Choroid plexus epithelial cell (primary cell): ENCODE measurements at regions not wholly inside any gene's neighbourhood (a gene's known extent, or its start where the extent isn't known, plus 50 kb on each side); places are given as distances from the start of the nearest gene placed in this dataset.

Source experiments
- DNase-seq: peaks from one replicate; pipeline ENCODE4 v3.0.0-alpha.2; 2010; ENCODE audit warnings: low read depth
- H3K4me3 ChIP-seq: 2 replicates; pipeline ENCODE4 v1.5.1; 2011; ENCODE audit warnings: low read depth, mild to moderate bottlenecking, control low read depth, low read length, moderate library complexity
- TF ChIP-seq, protein P1 (sequence below): conservative IDR thresholded peaks from 2 replicates; pipeline ENCODE4 v1.5.1; 2011; ENCODE audit warnings: low read depth, mild to moderate bottlenecking, control low read depth, inconsistent platforms, low read length, moderate library complexity

DNA sequence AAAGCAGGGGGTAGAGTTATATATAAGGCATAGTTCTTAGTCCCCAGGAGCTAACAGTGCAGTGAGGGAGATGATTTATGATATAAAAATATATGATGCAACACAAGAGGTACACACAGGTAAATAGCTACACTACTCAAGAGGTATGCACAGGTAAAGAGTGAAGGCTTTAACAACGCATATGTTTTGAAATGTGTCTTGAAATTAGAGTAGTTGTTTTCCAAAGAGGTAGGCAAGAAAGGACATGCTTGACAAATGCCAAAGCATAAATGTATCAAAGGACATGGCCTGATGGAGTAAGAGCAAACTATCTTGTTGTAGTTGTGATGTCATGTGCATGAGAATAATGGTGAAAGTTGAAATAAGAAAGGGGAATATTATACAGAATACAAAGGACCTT is 104.3 kb upstream of the C11orf87 start:
- no peak overlapping the region for H3K4me3 ChIP-seq
- TF ChIP-seq, protein P1, sequence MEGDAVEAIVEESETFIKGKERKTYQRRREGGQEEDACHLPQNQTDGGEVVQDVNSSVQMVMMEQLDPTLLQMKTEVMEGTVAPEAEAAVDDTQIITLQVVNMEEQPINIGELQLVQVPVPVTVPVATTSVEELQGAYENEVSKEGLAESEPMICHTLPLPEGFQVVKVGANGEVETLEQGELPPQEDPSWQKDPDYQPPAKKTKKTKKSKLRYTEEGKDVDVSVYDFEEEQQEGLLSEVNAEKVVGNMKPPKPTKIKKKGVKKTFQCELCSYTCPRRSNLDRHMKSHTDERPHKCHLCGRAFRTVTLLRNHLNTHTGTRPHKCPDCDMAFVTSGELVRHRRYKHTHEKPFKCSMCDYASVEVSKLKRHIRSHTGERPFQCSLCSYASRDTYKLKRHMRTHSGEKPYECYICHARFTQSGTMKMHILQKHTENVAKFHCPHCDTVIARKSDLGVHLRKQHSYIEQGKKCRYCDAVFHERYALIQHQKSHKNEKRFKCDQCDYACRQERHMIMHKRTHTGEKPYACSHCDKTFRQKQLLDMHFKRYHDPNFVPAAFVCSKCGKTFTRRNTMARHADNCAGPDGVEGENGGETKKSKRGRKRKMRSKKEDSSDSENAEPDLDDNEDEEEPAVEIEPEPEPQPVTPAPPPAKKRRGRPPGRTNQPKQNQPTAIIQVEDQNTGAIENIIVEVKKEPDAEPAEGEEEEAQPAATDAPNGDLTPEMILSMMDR, result no peak
- no peak for DNase-seq

DNA sequence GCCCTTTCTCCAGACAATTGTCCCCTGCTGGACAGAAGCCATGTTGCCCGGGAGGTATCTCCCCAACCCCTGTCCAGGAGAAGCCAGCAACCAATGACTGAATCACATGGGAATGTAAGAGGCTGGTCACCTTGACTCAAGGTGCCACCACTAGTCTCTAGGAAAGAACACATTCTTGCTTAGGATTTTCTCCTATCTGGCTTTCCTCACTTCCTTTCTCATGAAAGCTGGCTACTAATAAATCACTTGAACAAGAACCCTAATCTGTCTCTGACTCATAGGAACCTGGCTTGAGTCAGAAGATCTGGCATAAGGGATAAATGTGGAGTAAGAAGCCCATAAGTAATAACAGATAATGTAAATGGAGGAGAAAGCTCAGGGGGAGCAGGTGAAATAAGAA is 101.4 kb upstream of the C11orf87 start:
- peak; percentile 41 for DNase-seq
- no peak overlapping the region for H3K4me3 ChIP-seq

DNA sequence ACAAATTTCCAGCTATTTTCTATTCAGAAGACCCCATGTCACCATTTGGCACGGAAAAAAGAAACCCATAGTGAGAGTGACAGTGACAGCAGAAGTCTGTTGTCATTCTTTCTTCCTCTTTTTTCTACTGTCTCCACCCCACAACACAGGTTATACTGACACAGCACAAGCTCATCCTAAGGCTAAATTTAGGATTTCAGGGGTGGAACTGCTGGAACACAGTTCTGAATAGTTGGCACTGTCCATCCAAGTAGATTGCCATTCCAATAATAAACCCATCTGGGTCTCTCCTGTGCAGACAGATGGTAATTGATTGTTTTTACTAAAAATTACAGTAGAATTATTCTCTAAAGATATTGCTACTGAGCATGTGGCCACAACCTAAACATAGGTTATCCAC is 95.2 kb upstream of the C11orf87 start:
- no peak for DNase-seq
- no peak overlapping the region for H3K4me3 ChIP-seq
- TF ChIP-seq, protein P1, result no peak

More for the DNA sequence above, 101.4 kb upstream of the C11orf87 start:
- TF ChIP-seq, protein P1, result no peak

DNA sequence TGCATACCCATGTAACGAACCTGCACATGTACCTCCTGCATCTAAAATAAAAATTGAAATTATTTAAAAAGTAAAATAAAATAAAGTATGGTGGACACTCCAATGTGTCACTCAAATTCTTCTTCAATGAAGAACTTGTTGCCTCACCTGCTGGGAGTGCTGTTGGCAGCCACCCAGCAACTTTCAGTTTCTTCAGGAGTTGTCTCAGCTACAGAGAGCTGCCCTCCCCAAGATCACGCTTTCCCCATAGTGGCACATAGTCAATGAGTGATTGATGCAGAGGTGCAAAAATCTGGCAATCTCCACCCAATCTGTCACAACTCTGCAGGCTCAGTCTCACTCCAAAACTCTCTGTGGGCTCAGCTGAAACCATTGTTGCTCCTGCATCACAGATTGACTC is 92.3 kb upstream of the C11orf87 start:
- no peak for DNase-seq

DNA sequence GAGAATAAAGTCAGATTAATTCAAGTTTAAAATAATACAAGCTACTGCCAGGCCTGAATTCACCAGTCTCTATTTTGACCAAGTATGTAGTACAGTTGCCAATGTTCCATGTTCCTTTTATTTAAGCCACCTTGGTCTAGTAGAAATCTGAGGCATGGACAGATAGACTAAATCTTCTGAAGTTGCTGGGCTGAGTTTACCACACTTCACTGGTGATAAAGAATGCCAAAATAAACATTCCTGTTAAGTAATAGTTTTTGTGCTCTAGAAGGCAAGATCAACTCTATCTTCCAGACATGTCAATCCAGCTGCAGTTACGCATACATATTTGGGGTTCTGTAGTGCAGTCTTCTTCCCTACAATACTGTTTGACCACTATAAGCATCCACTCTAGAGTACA is 83.9 kb upstream of the C11orf87 start:
- peak; percentile 41 for DNase-seq
- H3K4me3 ChIP-seq, result no peak overlapping the region
- TF ChIP-seq, protein P1, result no peak

More for the DNA sequence above, 92.3 kb upstream of the C11orf87 start:
- no peak overlapping the region for H3K4me3 ChIP-seq
- TF ChIP-seq, protein P1, result no peak

DNA sequence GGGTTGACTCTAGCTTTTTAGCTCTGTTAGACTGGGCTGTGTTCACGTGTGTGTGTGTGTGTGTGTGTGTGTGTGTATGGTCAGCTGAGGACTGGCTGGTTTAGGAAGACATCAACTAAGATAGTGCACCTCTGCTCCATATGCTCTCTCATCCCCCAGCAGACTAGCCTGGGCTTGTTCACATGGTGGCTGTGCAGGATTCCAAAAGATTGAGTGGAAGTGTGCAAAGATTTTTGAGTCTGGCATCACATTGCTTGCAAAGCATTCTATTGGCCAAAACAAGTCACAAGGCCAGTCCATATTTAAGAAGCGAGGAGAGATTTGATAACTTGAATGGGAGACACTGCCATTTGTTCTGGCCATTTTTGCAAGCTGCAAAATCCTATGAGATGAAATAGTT is 79.7 kb upstream of the C11orf87 start:
- DNase-seq, result no peak
- H3K4me3 ChIP-seq, result no peak overlapping the region
- TF ChIP-seq, protein P1, result no peak

DNA sequence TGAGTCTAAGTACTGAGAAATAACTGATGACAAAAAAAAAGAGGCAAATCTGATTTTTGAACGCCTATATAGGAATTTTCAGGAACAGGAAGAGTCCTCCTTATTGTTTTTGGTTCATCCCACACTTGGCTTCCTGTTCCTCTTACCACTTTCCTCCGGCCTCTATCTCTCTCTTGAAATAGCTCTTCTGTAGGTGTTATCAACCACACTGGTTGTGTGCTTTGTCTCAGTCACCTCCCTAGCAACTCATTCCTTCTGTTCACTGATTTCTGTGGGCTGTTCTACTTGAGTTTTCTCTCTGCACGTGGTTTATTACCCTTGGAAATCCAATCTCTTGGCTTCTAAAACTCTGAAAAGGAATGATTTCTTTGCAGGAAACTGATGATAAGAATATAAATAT is 78.7 kb upstream of the C11orf87 start:
- no peak overlapping the region for H3K4me3 ChIP-seq
- DNase-seq, result no peak
- TF ChIP-seq, protein P1, result no peak
